GM19452 (cell line): ENCODE measurements at regions not wholly inside any gene's neighbourhood (a gene's known extent, or its start where the extent isn't known, plus 50 kb on each side); places are given as distances from the start of the nearest gene placed in this dataset.

Experiments
- ATAC-seq: cut with Tn5 transposase; IDR thresholded peaks from one replicate; pipeline ENCODE4 v1.9.1; 2021; ENCODE audit not compliant: unreplicated experiment

- no peak for ATAC-seq
Measured at GRCh38 chr12:128164533-128164932, 102.4 kb upstream of the TMEM132C start.

GRCh38 chr12:128165387-128165786 is 101.6 kb upstream of the TMEM132C start:
- ATAC-seq: no peak

GRCh38 chr12:128168273-128168672 is 98.7 kb upstream of the TMEM132C start:
- ATAC-seq: no peak

GRCh38 chr12:128170181-128170580 is 96.8 kb upstream of the TMEM132C start:
- no peak for ATAC-seq

GRCh38 chr12:128178565-128178964 is 88.4 kb upstream of the TMEM132C start:
- no peak for ATAC-seq

GRCh38 chr12:128178966-128179365 is 88.0 kb upstream of the TMEM132C start:
- ATAC-seq: no peak

GRCh38 chr12:128180166-128180565 is 86.8 kb upstream of the TMEM132C start:
- ATAC-seq: no peak

GRCh38 chr12:128190052-128190451 is 76.9 kb upstream of the TMEM132C start:
- no peak for ATAC-seq

GRCh38 chr12:128190614-128191013 is 76.4 kb upstream of the TMEM132C start:
- ATAC-seq: no peak

- ATAC-seq: no peak
Measured at GRCh38 chr12:128191380-128191779, 75.6 kb upstream of the TMEM132C start.

- ATAC-seq: no peak
Measured at GRCh38 chr12:128204711-128205110, 62.3 kb upstream of the TMEM132C start.

GRCh38 chr12:128205145-128205544 is 61.8 kb upstream of the TMEM132C start:
- ATAC-seq: no peak

GRCh38 chr12:128205758-128206157 is 61.2 kb upstream of the TMEM132C start:
- no peak for ATAC-seq
